Activated CD4-positive, alpha-beta T cell treated with anti-CD3 and anti-CD28 coated beads, Interleukin-2, Interleukin-6, amounts not matched to agents 100 ng/mL and 50 ng/mL, durations not matched to agents 16 hours and 8 hours (primary cell): ENCODE measurements at regions not wholly inside any gene's neighbourhood (a gene's known extent, or its start where the extent isn't known, plus 50 kb on each side); places are given as distances from the start of the nearest gene placed in this dataset.

Experiments
- DNase-seq: peaks from one replicate; pipeline ENCODE4 v3.0.0-alpha.2; 2020

GRCh38 chr9:89655990-89656657 is 51.3 kb downstream of the GADD45G start:
- peak; percentile 46 for DNase-seq

GRCh38 chr9:89657295-89657694 is 52.5 kb downstream of the GADD45G start:
- DNase-seq, result no peak

DNA sequence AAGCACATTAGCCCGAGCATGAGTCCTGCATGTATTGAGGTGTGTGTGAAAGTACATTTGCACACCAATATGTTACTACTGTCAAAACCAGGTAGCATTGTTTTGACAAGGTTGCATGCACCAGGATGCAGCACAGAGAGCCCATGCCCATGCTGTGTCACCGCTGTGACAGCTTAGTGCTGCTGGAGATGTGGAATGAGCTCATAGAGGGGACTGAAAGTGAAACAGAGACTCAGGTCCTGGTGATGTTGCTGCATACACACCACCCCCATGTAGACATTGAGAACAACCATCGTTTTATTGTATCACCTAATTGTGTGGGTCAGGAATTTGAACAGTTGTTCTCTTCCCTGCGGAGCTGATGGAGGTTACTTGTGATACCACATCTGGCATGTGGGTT is 53.0 kb downstream of the GADD45G start:
- DNase-seq, result peak; percentile 58

GRCh38 chr9:89658401-89658800 is 53.6 kb downstream of the GADD45G start:
- no peak for DNase-seq

DNA sequence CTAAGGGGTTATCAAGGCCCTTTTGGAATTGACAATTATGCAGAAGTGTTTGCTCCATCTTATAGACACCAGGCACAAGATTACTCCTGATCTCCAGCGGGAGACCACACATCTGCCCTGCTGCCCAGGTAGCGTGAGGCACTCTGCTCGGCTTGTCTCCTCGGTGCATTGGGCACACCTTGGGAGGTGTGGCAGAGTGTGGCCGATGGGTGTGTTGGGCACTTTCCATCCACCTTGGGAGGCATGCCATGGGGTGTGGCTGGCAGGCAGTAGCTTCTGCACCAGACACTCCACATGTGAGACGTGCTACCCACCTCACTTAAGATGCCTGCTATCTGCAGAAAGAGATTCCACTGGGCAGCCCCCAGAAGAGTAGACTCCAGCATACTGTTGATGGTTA is 54.1 kb downstream of the GADD45G start:
- no peak for DNase-seq

- no peak for DNase-seq
These were observed 54.7 kb downstream of the GADD45G start for GRCh38 chr9:89659473-89659872.

DNA sequence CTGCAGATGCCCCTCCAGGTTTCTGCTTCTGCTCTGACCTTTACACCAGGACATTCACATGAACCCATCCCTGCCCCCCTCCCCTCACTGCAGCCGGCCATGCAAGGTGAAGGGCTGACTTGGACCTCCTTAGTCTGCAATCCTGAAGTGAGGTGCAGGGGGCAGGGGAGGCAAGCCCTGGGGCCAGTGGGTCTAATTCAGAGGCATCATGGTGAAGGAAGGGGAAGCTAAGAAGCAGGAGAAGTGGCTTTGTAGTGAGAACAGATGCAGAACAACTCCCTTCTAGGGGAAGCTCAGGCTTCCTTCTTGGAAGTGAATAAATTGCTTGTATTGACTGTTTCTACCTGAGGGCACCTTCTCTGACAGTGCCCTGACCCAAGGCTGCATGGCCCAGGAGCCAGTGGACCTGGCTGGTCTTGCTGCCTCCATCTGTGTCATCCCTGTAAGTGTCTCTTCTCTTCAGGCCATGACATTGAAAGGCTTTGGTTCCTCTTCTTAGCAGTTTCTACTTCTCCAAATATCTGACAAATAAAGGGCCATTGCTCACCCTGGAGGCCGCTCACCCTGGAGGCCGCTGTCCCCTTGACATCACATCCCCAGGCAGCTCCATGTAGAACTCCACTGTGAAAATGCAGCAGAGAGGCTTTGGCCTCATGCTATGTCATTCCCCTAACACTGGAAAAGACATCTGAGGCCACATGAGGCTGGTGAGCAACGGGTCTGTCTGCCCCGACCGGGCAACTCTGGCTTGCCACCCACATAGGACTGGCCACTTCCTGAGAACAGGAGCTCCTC is 55.3 kb downstream of the GADD45G start:
- no peak for DNase-seq

GRCh38 chr9:89661391-89661949 is 56.7 kb downstream of the GADD45G start:
- DNase-seq, result no peak

GRCh38 chr9:89661956-89662717 is 57.3 kb downstream of the GADD45G start:
- no peak for DNase-seq

- DNase-seq, result no peak
These were observed 58.2 kb downstream of the GADD45G start for GRCh38 chr9:89662718-89663613.

DNA sequence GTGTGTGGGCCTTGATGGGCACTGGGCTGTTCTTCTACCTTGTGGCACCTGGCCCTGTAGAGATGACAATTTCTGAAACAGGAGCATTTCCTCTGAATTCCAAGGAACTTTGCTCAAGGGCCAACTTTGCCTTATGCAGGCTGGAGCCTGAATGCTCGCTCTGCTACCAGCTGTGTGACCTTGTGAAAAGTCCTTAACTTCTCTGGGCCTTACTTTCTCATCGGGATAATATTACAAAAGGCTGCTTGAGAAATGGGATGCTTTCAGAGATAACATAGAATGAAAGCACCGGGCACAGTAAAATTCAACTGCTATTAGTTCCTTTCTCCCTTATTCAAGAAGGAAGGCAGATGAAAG is 58.8 kb downstream of the GADD45G start:
- no peak for DNase-seq

DNA sequence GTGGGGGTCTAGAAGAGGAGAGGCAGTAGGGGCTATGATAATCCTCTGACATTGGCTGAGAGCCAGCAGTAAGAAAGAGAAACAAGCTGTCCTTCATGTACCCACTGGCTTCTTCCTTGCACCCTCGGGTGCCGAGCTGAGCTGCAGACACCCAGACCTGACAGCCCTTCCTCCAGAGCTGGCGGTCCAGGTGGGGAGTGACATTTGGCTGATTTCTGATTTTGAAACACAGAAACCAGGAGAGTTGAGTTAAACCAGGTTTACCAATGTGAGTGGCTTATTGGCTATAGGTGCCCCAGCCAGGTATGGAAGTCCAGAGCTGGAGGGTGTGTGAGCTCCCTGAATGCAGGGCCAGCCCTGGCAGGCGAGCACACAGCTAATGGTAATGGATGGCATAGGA is 59.2 kb downstream of the GADD45G start:
- DNase-seq, result no peak

- no peak for DNase-seq
These were observed 60.1 kb downstream of the GADD45G start for GRCh38 chr9:89664896-89665329.

- DNase-seq, result no peak
These were observed 61.6 kb downstream of the GADD45G start for GRCh38 chr9:89666364-89666763.

DNA sequence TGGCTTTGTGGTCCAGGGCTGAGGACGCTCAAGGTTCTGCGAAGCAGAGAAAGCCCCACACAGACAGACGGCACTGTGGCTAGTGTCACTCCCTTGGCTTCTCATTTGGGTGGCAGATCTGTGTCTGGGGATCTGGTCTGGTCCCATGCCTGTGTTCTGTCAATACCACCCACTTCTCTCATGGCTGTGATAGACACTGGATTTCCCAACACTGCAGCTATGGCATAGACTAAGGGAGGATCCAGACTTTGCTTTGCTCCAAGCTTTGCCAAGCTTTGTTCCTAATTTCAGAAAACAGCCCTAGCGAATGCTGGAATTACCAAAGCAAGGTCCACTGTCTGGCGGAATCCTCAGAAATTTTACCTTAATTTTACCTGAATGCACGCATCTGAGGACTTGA is 62.1 kb downstream of the GADD45G start:
- no peak for DNase-seq

GRCh38 chr9:89667726-89668125 is 62.9 kb downstream of the GADD45G start:
- DNase-seq, result no peak

DNA sequence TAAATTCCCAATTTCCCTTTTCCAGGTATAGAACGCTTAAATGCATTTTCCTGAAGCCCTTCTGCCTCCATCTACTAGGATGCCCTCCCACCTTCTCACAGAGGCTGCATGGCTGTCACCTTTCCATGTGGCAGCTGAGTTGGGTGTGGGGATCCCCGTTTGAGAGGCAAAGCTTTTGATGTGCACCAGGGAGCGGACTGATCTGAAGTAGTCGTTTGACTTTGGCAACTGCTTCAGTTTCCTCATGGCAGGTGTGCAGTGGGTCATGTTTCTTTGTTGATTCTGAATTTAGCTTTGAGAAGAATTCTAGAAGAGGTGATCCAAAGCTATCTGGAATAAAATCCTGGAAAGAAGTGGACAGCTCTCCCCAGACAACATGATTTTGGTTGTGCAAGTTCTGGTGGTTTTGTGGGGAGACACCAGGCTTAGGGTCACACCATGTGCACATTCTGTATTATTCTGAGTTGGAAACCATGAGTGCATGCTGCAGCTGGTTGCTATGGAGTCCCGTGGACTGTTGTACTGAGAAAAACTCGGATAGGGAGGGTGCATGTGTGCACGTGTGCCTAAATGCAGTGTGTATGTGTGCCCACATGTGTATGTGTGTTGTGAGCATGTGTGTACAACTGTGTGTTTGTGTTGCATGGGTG is 63.5 kb downstream of the GADD45G start:
- no peak for DNase-seq

DNA sequence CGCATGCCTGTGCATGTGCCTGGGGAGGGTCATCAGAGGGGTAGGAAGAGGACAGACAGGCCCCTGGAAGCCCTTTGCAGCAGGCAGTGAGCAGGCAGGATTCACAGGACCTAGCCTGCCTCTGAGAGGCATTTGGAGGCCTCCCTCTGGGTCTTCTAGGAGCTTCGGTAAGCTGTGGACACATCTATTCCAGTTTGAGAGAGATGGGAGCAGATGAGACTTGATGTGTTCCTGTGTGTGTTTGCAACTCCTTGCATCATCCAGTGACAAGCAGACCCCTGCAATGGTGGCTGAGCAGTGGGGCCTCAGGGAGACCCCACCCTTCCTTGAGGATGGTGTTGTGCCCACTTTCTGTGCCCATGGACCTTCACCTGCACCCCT is 64.0 kb downstream of the GADD45G start:
- no peak for DNase-seq

DNA sequence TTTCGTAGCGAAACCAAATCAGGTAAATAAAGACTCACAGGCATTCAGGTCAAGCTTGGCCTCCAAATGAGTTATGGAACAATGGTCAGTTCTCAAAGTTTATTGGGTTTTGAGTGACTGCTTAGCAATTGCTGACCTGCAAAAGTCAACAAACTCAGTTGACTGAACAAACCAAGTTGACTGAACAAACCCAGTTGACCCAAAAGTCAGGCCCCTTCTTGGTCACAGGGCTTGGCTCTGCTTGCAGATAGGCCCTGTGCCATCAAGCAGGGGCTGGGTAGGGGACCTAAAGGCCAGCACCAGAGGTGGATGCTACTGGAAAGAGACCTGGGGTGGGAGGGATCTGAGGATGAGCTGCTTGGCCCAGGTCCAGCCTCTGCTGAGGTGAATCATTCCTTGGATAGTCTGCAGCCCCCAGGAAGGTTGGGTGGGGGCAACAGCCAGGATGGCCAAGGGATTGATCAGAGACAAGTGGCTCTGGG is 64.6 kb downstream of the GADD45G start:
- DNase-seq, result no peak

GRCh38 chr9:89670114-89670513 is 65.3 kb downstream of the GADD45G start:
- DNase-seq, result no peak

DNA sequence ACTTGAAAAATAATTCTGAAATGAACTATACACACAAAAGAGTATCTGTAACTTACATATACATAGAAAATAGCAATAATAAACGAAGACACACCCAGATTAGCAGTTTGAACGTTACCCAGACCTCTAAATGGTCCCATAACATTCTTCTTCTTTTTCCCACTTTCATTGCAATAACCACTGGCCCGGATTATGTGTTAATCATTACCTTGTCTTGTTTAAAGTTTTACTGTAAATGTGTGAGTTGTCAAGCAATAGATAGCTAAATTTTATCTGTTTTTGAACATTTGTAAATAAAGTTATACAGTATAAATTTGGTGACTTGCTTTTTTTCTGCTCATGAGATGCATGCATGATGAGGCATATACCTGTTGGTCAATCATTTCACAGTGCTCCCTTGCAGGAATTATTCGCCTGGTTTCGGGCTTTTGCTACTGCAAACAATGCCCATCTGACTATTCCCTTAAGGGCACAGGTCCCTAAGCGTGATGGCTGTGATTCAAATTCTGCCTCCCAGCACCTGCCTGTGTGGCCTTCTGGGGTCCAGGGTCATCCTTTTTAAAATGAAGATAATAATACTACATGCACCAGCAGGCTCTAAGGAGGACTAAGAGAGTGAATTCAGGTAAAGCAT is 66.1 kb downstream of the GADD45G start:
- no peak for DNase-seq
